BE2C (cell line): ENCODE measurements at regions not wholly inside any gene's neighbourhood (a gene's known extent, or its start where the extent isn't known, plus 50 kb on each side); places are given as distances from the start of the nearest gene placed in this dataset.

Source experiments
- DNase-seq: peaks from one replicate; pipeline ENCODE4 v3.0.0-alpha.2; 2020
- H3K27me3 ChIP-seq: fragments of 250-450 bp; sonication (Bioruptor Pico); 2 replicates; pipeline ENCODE4 v1.5.1; 2020; ENCODE audit warnings: mild to moderate bottlenecking
- H3K36me3 ChIP-seq: fragments of 250-450 bp; sonication (Bioruptor Pico); 2 replicates; pipeline ENCODE4 v1.5.1; 2020; ENCODE audit warnings: mild to moderate bottlenecking
- H3K4me1 ChIP-seq: fragments of 250-450 bp; sonication (Bioruptor Pico); 2 replicates; pipeline ENCODE4 v1.5.1; 2020
- H3K4me3 ChIP-seq: 2 replicates; pipeline ENCODE4 v1.5.1; 2011; ENCODE audit warnings: low read depth, low read length
- H3K9me3 ChIP-seq: fragments of 250-450 bp; sonication (Bioruptor Pico); 2 replicates; pipeline ENCODE4 v1.5.1; 2020
- TF ChIP-seq, protein P1 (sequence below): IDR thresholded peaks from 2 replicates; pipeline ENCODE4 v1.5.1; 2012; ENCODE audit warnings: mild to moderate bottlenecking, low read depth, low read length

DNA sequence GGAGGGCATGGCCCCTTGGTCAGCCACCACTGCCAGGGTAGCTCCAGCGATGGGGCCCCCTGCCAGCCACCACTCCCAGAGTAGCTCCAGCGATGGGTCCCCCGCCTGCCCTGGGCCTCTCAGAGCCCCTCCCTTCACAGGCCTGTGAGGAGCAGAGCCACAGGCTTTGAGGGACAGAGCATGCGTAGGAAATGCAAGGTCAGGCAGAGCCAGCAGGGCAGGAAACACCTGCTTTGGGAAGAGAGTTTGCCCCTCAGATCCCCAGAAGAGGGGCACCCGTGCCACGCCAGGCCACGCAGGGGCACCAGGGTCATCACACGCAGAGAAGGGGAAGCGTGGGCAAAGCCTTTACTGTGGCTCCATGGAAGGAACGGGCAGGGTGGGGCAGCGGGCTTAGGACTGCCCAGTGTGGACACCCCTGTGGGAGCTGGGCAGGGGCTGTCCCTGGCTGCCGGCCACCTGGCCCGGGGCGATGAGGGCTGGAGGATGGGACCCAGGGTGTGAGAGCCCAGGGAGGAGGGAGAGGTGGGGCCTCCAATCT, 477.8 kb downstream of the BRD1 start:
- no peak for DNase-seq
- Histone ChIP-seq H3K9me3 (no peaks in the 10 kb centered on the region), H3K27me3 (no peaks in the 10 kb centered on the region), H3K4me1 (no peaks in the 10 kb centered on the region), H3K4me3 (no peak overlapping the region), H3K36me3 (no peaks in the 10 kb centered on the region)
- TF ChIP-seq, protein P1, sequence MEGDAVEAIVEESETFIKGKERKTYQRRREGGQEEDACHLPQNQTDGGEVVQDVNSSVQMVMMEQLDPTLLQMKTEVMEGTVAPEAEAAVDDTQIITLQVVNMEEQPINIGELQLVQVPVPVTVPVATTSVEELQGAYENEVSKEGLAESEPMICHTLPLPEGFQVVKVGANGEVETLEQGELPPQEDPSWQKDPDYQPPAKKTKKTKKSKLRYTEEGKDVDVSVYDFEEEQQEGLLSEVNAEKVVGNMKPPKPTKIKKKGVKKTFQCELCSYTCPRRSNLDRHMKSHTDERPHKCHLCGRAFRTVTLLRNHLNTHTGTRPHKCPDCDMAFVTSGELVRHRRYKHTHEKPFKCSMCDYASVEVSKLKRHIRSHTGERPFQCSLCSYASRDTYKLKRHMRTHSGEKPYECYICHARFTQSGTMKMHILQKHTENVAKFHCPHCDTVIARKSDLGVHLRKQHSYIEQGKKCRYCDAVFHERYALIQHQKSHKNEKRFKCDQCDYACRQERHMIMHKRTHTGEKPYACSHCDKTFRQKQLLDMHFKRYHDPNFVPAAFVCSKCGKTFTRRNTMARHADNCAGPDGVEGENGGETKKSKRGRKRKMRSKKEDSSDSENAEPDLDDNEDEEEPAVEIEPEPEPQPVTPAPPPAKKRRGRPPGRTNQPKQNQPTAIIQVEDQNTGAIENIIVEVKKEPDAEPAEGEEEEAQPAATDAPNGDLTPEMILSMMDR: no peak

DNA sequence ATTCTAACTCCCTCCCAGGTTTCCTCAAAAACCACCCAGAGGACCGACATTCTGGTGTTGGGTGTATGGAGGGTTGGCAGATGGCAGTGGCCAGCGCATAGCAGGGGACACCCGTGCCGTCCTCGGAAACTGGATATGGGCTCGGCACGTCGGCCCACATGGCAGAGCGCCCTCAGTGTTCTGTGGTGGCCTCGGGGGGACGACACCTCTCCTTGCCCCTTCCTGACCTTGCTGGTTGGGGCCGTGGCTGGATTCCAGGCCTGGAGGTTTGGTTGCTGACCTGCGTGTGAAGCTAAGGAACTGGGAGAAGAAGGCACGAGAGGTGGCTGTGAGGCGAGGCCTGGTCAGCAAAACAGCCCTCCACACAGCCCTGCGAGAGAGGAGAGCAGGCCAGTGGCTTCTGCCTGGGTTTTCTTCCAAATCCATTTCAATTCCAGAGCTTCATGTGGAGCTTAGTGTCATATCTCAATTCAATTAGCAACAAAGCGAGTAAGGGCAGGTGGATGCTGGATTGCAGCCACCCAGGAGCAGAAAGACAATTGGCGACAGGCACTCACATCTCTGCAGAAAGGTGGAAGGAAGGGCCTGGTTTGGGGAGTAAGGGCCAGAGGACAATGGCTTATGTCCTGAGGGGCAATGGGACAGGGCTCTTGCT, 478.4 kb downstream of the BRD1 start:
- no peaks in the 10 kb centered on the region for H3K27me3 ChIP-seq
- no peaks in the 10 kb centered on the region for H3K4me1 ChIP-seq
- no peaks in the 10 kb centered on the region for H3K36me3 ChIP-seq
- no peak for DNase-seq
- H3K9me3 ChIP-seq: no peaks in the 10 kb centered on the region
- H3K4me3 ChIP-seq: no peak overlapping the region
- TF ChIP-seq, protein P1: no peak

DNA sequence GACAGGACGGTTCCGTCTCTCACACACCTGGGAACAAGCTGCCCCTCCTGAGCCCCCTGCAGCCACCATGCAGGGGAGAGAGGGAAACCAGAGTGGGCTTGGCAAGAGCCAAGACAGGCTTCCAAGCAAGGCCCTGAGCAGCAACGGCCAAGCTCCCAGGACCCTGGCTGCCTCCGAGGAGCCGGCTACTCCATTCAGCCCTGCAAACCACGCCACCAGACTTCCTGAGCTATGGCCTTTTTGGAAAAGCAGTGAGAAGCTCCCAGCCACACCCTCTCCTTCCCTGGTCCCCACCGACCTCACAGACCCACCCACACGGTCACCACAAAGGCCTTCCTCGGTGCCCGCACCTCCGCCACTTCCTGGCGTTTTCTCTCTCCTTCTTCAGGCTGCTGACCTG, 479.0 kb downstream of the BRD1 start:
- no peaks in the 10 kb centered on the region for H3K36me3 ChIP-seq
- H3K27me3 ChIP-seq: no peaks in the 10 kb centered on the region
- no peaks in the 10 kb centered on the region for H3K4me1 ChIP-seq
- no peak overlapping the region for H3K4me3 ChIP-seq
- H3K9me3 ChIP-seq: no peaks in the 10 kb centered on the region
- no peak for DNase-seq
- TF ChIP-seq, protein P1: no peak

DNA sequence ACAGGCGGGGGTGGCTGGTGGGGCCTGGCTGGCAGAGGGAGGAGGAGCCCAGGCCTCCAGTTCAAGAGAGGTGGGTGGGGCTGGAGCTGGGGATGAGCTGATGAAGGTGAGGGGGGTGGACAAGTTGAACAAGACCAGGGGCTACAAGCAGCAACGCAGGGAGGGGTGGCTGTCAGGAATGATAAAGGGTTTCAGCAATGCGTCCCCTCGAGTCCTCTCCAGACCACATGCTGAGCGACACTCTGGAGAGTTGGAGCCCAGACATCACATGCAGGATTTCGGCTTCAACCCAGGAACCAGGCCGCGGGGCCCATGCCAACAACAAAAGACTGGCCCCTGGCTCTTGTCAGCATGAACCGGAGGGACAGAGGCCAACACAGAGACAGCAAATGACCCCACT, 480.3 kb downstream of the BRD1 start:
- no peaks in the 10 kb centered on the region for H3K27me3 ChIP-seq
- no peak overlapping the region for H3K4me3 ChIP-seq
- H3K36me3 ChIP-seq: no peaks in the 10 kb centered on the region
- DNase-seq: no peak
- H3K9me3 ChIP-seq: no peaks in the 10 kb centered on the region
- H3K4me1 ChIP-seq: no peaks in the 10 kb centered on the region
- TF ChIP-seq, protein P1: no peak

DNA sequence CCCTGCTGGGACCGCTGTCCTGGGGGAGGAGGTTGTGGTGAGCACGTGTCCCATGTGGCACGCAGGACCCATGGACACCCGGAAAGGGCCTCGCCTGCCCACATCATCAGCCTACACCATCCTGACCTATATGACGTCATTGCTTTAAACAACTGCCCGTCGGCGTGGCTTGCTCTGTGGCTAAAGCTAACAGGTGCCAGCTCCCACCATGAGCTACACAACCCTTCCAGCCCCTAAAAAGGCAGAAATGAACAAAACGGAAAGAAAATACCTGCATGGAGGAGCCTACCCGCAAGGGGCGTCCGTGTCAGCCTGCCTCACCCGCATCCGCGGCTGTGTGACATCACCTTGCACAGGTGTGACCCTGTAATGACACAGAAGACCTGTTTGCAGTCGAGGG, 481.8 kb downstream of the BRD1 start:
- TF ChIP-seq, protein P1: no peak
- DNase-seq: no peak
- Histone ChIP-seq H3K4me3 (no peak overlapping the region), H3K9me3 (no peaks in the 10 kb centered on the region), H3K27me3 (no peaks in the 10 kb centered on the region), H3K36me3 (no peaks in the 10 kb centered on the region), H3K4me1 (no peaks in the 10 kb centered on the region)

DNA sequence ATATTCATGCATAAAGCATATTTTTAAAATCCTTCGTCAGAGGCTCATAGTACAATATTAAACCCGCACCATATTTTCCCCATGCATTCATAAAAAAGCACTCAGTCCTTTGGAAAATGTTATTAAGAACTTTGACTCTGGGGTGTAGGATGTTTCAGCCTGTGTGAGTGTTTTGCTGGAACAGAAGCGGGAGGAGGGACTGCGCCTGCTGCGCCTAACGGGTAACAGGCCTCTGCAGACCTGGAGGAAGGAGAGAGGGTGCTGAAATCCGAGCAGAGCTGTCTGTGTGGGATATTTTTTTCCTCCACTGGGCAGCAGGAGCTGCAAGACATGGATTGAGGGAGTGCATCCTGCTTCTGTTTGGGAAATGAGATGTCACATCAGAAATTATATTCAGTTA, 483.0 kb downstream of the BRD1 start:
- TF ChIP-seq, protein P1: no peak
- H3K36me3 ChIP-seq: no peaks in the 10 kb centered on the region
- H3K4me3 ChIP-seq: no peak overlapping the region
- H3K27me3 ChIP-seq: no peaks in the 10 kb centered on the region
- no peak for DNase-seq
- H3K4me1 ChIP-seq: no peaks in the 10 kb centered on the region
- no peaks in the 10 kb centered on the region for H3K9me3 ChIP-seq
